GM19463 (cell line): ENCODE measurements at regions not wholly inside any gene's neighbourhood (a gene's known extent, or its start where the extent isn't known, plus 50 kb on each side); places are given as distances from the start of the nearest gene placed in this dataset.

ENCODE experiments used
- ATAC-seq: cut with Tn5 transposase; IDR thresholded peaks from one replicate; pipeline ENCODE4 v1.9.1; 2021; ENCODE audit warnings: mild to moderate bottlenecking, moderate library complexity; ENCODE audit not compliant: unreplicated experiment

- ATAC-seq = no peak
Observed at GRCh38 chr5:33343676-33344327, 97.0 kb upstream of the TARS1 start.

GRCh38 chr5:33346534-33346933 lies 94.2 kb upstream of the TARS1 start:
- no peak for ATAC-seq

- no peak for ATAC-seq
Observed at GRCh38 chr5:33361781-33362180, 79.0 kb upstream of the TARS1 start.

- no peak for ATAC-seq
Observed at GRCh38 chr5:33362915-33363314, 77.8 kb upstream of the TARS1 start.

GRCh38 chr5:33363537-33363936 lies 77.2 kb upstream of the TARS1 start:
- ATAC-seq = no peak

- ATAC-seq = no peak
Observed at GRCh38 chr5:33364406-33364805, 76.4 kb upstream of the TARS1 start.

GRCh38 chr5:33367416-33367815 lies 73.3 kb upstream of the TARS1 start:
- ATAC-seq = no peak

- no peak for ATAC-seq
Observed at GRCh38 chr5:33369485-33370465, 71.0 kb upstream of the TARS1 start.

- ATAC-seq = no peak
Observed at GRCh38 chr5:33370466-33370859, 70.3 kb upstream of the TARS1 start.

GRCh38 chr5:33371660-33372059 lies 69.1 kb upstream of the TARS1 start:
- ATAC-seq = no peak

GRCh38 chr5:33372721-33373472 lies 67.9 kb upstream of the TARS1 start:
- ATAC-seq = no peak

GRCh38 chr5:33375900-33376299 lies 64.9 kb upstream of the TARS1 start:
- no peak for ATAC-seq

- ATAC-seq = no peak
Observed at GRCh38 chr5:33379757-33380156, 61.0 kb upstream of the TARS1 start.

GRCh38 chr5:33381243-33381642 lies 59.5 kb upstream of the TARS1 start:
- ATAC-seq = no peak
